ENCODE measurements at regions not wholly inside any gene's neighbourhood (a gene's known extent, or its start where the extent isn't known, plus 50 kb on each side); places are given as distances from the start of the nearest gene placed in this dataset.

DNA sequence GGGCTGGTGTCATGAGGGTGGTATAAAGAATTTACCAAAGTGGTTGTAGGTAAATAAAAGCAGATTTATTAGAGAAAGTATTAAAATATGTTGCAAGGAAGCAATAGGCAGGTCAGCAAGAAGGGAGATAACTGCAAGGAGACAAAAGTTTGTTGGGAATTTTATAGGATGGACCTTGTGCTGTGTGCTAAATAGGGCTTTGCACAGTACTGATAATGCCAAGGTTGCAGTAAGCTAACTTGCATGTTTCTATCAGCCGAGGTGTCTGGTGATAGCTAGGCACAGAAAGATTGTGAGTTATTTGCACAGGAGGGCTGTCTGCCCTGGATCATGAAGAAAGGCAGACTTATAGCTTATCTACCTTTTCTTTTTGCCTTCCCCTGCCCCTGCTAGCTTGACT is 102.5 kb upstream of the SPRED1 start:
- TF ChIP-seq, protein P1, sequence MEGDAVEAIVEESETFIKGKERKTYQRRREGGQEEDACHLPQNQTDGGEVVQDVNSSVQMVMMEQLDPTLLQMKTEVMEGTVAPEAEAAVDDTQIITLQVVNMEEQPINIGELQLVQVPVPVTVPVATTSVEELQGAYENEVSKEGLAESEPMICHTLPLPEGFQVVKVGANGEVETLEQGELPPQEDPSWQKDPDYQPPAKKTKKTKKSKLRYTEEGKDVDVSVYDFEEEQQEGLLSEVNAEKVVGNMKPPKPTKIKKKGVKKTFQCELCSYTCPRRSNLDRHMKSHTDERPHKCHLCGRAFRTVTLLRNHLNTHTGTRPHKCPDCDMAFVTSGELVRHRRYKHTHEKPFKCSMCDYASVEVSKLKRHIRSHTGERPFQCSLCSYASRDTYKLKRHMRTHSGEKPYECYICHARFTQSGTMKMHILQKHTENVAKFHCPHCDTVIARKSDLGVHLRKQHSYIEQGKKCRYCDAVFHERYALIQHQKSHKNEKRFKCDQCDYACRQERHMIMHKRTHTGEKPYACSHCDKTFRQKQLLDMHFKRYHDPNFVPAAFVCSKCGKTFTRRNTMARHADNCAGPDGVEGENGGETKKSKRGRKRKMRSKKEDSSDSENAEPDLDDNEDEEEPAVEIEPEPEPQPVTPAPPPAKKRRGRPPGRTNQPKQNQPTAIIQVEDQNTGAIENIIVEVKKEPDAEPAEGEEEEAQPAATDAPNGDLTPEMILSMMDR (IDR thresholded peaks at IDR 0.05; ENCODE audit: insufficient read depth, low read length, poor library complexity, severe bottlenecking) = no peak
- TF ChIP-seq EZH2phosphoT487 (conservative IDR thresholded peaks at IDR 0.05; ENCODE audit: low read length) = no peak
